ENCODE measurements at regions not wholly inside any gene's neighbourhood (a gene's known extent, or its start where the extent isn't known, plus 50 kb on each side); places are given as distances from the start of the nearest gene placed in this dataset.

DNA sequence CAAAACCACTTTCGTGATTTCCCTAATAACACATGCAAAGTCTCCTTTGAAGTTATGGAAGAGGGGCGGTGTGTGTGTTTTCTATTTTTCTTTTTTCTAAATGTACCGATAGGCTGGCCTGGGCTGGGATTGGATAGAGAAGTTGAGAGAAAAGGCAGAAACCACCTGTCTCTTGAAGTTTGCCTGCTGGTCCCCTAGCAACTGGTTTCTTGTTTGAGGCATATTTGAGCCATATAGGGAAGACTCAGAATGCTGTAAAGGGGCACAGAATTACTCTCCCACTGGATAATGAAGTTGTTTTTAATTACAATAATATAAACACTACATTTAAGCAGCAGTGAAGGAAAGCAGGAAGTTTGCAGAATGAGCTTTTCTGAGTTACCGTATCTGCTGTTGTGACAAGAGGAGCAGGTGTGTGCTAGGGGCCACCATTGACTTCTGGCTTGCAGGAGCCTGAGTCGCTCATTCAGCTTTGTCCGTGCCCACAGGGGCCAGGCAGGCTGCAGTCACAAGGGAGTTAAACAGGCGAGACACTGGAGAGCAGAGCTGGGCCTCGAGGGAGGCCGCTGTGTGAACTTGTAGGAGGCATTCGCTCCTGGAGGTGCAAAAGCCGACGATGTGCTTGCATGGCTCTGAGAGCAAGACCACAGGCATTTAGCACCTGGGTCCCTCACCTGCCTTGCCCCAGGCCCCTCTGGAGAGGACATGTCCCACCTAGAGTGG is 173.8 kb upstream of the RGS6 start:
- Histone ChIP-seq H2AFZ (ENCODE audit: low read length) (peak overlapping the region; percentile 73), H3K9me2 (ENCODE audit: insufficient read depth, low read length) (no peaks in the 10 kb centered on the region), H3K9me3 (ENCODE audit: low read length) (no peaks in the 10 kb centered on the region), H3K4me3 (ENCODE audit: low read depth, low read length, poor library complexity, severe bottlenecking) (no peak overlapping the region), H3K4me1 (ENCODE audit: insufficient read depth, low read length, poor library complexity, severe bottlenecking) (peaks cover 10% of the 10 kb centered on the region), H3K36me3 (ENCODE audit: insufficient read depth, low read length) (no peaks in the 10 kb centered on the region), H3K4me2 (ENCODE audit: low read length) (0 out of 2 replicates have a peak overlapping the region, but pooled peaks have one; percentile 9), H4K20me1 (ENCODE audit: insufficient read depth, low read length) (no peaks in the 10 kb centered on the region), H3K79me2 (ENCODE audit: insufficient read depth, low read depth, low read length) (no peaks in the 10 kb centered on the region), H3K27ac (ENCODE audit: low read depth, low read length, poor library complexity, severe bottlenecking) (no peak overlapping the region)
- TF ChIP-seq, protein P1, sequence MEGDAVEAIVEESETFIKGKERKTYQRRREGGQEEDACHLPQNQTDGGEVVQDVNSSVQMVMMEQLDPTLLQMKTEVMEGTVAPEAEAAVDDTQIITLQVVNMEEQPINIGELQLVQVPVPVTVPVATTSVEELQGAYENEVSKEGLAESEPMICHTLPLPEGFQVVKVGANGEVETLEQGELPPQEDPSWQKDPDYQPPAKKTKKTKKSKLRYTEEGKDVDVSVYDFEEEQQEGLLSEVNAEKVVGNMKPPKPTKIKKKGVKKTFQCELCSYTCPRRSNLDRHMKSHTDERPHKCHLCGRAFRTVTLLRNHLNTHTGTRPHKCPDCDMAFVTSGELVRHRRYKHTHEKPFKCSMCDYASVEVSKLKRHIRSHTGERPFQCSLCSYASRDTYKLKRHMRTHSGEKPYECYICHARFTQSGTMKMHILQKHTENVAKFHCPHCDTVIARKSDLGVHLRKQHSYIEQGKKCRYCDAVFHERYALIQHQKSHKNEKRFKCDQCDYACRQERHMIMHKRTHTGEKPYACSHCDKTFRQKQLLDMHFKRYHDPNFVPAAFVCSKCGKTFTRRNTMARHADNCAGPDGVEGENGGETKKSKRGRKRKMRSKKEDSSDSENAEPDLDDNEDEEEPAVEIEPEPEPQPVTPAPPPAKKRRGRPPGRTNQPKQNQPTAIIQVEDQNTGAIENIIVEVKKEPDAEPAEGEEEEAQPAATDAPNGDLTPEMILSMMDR (conservative IDR thresholded peaks at IDR 0.05; ENCODE audit: low read length) = no peak
- no peak for TF ChIP-seq EZH2phosphoT487 (IDR thresholded peaks at IDR 0.05; ENCODE audit: borderline replicate concordance, low read depth, low read length)
- no TSS peak for BruUV-seq (replicated peaks)
- ChIA-PET POLR2A (interaction anchor here (1.0 kb wide), 1 partner anchor 17 kb away, joined by 3 read pairs; no protein-coding TSS in a partner anchor), CTCF (ENCODE audit: unreplicated experiment) (no interaction called here)
- peak; percentile 25 for DNase-seq (ENCODE audit: low spot score)
- intact Hi-C loops (cut with micrococcal nuclease; ENCODE audit: unreplicated experiment) = loop anchor here (10.0 kb wide), 1 partner anchor 96 kb away; no protein-coding TSS in a partner anchor

DNA sequence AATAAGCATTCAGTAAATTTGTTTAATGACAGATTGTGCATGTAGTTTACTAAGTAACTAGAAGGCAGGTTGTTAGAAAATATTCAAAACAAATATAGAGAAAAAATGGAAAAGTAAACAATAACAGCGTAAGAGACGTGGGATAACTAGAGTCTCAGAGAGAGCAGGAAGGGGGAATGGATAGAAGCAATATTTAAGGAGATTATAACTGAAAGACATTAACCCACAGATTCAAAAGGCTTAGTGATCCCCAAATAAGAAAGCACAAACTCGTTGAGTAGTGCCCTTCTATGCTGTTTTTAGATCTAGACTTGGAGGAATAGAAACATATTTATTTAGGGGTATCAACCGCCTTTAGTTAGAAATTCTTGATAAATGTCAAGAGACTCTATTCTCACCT is 169.7 kb upstream of the RGS6 start:
- ChIA-PET POLR2A (no interaction called here), CTCF (ENCODE audit: unreplicated experiment) (no interaction called here)
- TF ChIP-seq, protein P1 (conservative IDR thresholded peaks at IDR 0.05; ENCODE audit: low read length) = no peak
- TF ChIP-seq EZH2phosphoT487 (IDR thresholded peaks at IDR 0.05; ENCODE audit: borderline replicate concordance, low read depth, low read length) = no peak

More for the DNA sequence above, 169.7 kb upstream of the RGS6 start:
- H3K4me2 ChIP-seq (ENCODE audit: low read length) = no peak overlapping the region
- no peak overlapping the region for H3K27ac ChIP-seq (ENCODE audit: low read depth, low read length, poor library complexity, severe bottlenecking)
- no peak overlapping the region for H3K4me3 ChIP-seq (ENCODE audit: low read depth, low read length, poor library complexity, severe bottlenecking)
- H3K4me1 ChIP-seq (ENCODE audit: insufficient read depth, low read length, poor library complexity, severe bottlenecking) = peaks cover 10% of the 10 kb centered on the region
- no peaks in the 10 kb centered on the region for H3K9me3 ChIP-seq (ENCODE audit: low read length)
- intact Hi-C loops (cut with micrococcal nuclease; ENCODE audit: unreplicated experiment) = no loop called here
- H4K20me1 ChIP-seq (ENCODE audit: insufficient read depth, low read length) = no peaks in the 10 kb centered on the region
- H3K9me2 ChIP-seq (ENCODE audit: insufficient read depth, low read length) = no peaks in the 10 kb centered on the region
- no peak for DNase-seq (ENCODE audit: low spot score)
- H3K79me2 ChIP-seq (ENCODE audit: insufficient read depth, low read depth, low read length) = no peaks in the 10 kb centered on the region
- BruUV-seq (replicated peaks) = no TSS peak
- no peaks in the 10 kb centered on the region for H3K36me3 ChIP-seq (ENCODE audit: insufficient read depth, low read length)
- H2AFZ ChIP-seq (ENCODE audit: low read length) = no peak overlapping the region
